A549 (cell line): ENCODE measurements at regions not wholly inside any gene's neighbourhood (a gene's known extent, or its start where the extent isn't known, plus 50 kb on each side); places are given as distances from the start of the nearest gene placed in this dataset.

ENCODE experiments used
- ATAC-seq, 2 experiments: fragments of 200-7000 bp in 1 of 2; fragments of >200 bp in 1 of 2; cut with Nextera tagmentation in 1 of 2; cut with Tn5 transposase in 1 of 2; 3 replicates each; pipeline versions ENCODE4 v1.8.0 to v1.9.1; 2018 to 2020; ENCODE audit warnings: mild to moderate bottlenecking in 1 of 2, moderate library complexity in 1 of 2
- CTCF ChIA-PET: fragments of 300-600 bp; sonication (Branson Sonifier 250); formaldehyde crosslinking; extraction: SDS; loops from one replicate; lab custom pipeline; 2021; ENCODE audit warnings: antibody characterized with exemption, inconsistent platforms; lab: Yijun Ruan, JAX
- POLR2A ChIA-PET: fragments of 350-600 bp; formaldehyde crosslinking; extraction: SDS; loops from one replicate; lab custom pipeline; 2021; ENCODE audit warnings: antibody characterized with exemption, inconsistent platforms; lab: Yijun Ruan, JAX
- DNase-seq, 2 experiments: peaks; one replicate each; pipeline versions ENCODE4 v3.0.0 to v3.0.0-alpha.2; 2011 to 2016; ENCODE audit warnings: low read depth in 1 of 2, low spot score in 1 of 2
- FAIRE-seq: peaks from 2 replicates; lab custom pipeline; 2011; peaks lifted over from hg19 to GRCh38; lab: Jason Lieb, UNC
- H3K27ac ChIP-seq, 2 experiments: fragments of >200 bp; sonication (Bioruptor Twin); formaldehyde crosslinking; 3 replicates each; pipeline ENCODE4 v1.5.1; 2016 to 2017
- H3K4me1 ChIP-seq: fragments of >200 bp; sonication (Bioruptor Twin); formaldehyde crosslinking; 3 replicates; pipeline ENCODE4 v1.6.1; 2016
- H3K4me2 ChIP-seq: fragments of >200 bp; sonication (Bioruptor Twin); formaldehyde crosslinking; 3 replicates; pipeline ENCODE4 v1.6.1; 2016
- H3K4me3 ChIP-seq: fragments of >200 bp; sonication (Bioruptor Twin); formaldehyde crosslinking; 3 replicates; pipeline ENCODE4 v1.5.1; 2016
- H3K9me3 ChIP-seq: fragments of >200 bp; sonication (Bioruptor Twin); formaldehyde crosslinking; 3 replicates; pipeline ENCODE4 v1.6.1; 2016
- BHLHE40 ChIP-seq: IDR thresholded peaks from 2 replicates; pipeline ENCODE4 v1.6.1; 2012; ENCODE audit warnings: low read depth, low read length, inconsistent platforms
- EHF ChIP-seq: fragments of 250-450 bp; sonication (Bioruptor Pico); IDR thresholded peaks from 2 replicates; pipeline ENCODE4 v1.5.0; 2020; ENCODE audit warnings: mild to moderate bottlenecking
- EHMT2 ChIP-seq: fragments of 200-600 bp; sonication (generic); IDR thresholded peaks from 2 replicates; pipeline ENCODE4 v1.6.1; 2016; ENCODE audit warnings: antibody characterized with exemption, low read depth, mild to moderate bottlenecking, moderate library complexity
- FOSB ChIP-seq: fragments of 250-450 bp; sonication (Bioruptor Pico); IDR thresholded peaks from 2 replicates; pipeline ENCODE4 v1.5.0; 2020; ENCODE audit warnings: mild to moderate bottlenecking, moderate library complexity
- FOXS1 ChIP-seq: fragments of 250-450 bp; sonication (Bioruptor Pico); IDR thresholded peaks from 2 replicates; pipeline ENCODE4 v1.5.0; 2020; ENCODE audit warnings: mild to moderate bottlenecking, moderate library complexity
- GATA3 ChIP-seq: IDR thresholded peaks from 2 replicates; pipeline ENCODE4 v1.6.1; 2012; ENCODE audit warnings: borderline replicate concordance
- HDAC2 ChIP-seq: fragments of 200-600 bp; sonication (generic); IDR thresholded peaks from 2 replicates; pipeline ENCODE4 v1.6.1; 2016
- HOXA7 ChIP-seq: fragments of 250-450 bp; sonication (Bioruptor Pico); IDR thresholded peaks from 2 replicates; pipeline ENCODE4 v1.5.0; 2020; ENCODE audit warnings: mild to moderate bottlenecking, moderate library complexity
- HOXB13 ChIP-seq: fragments of 250-450 bp; sonication (Bioruptor Pico); IDR thresholded peaks from 2 replicates; pipeline ENCODE4 v1.5.0; 2020; ENCODE audit warnings: low read depth, mild to moderate bottlenecking, moderate library complexity
- HOXB5 ChIP-seq: fragments of 250-450 bp; sonication (Bioruptor Pico); IDR thresholded peaks from 2 replicates; pipeline ENCODE4 v1.5.0; 2020; ENCODE audit warnings: mild to moderate bottlenecking, moderate library complexity
- MYC ChIP-seq: IDR thresholded peaks from 2 replicates; pipeline ENCODE4 v1.6.1; 2012; ENCODE audit warnings: mild to moderate bottlenecking, inconsistent platforms, low read length, improper control_type of control experiment, borderline replicate concordance
- PHF8 ChIP-seq: fragments of 200-600 bp; sonication (generic); IDR thresholded peaks from 2 replicates; pipeline ENCODE4 v1.6.1; 2016; ENCODE audit warnings: low read depth, mild to moderate bottlenecking, antibody characterized with exemption, moderate library complexity, borderline replicate concordance
- POLR2A ChIP-seq: IDR thresholded peaks from 2 replicates; pipeline ENCODE4 v1.6.1; 2012; ENCODE audit warnings: mild to moderate bottlenecking, low read length
- RARB ChIP-seq: fragments of 250-450 bp; sonication (Bioruptor Pico); IDR thresholded peaks from 2 replicates; pipeline ENCODE4 v1.8.0; 2021; ENCODE audit warnings: mild to moderate bottlenecking, moderate library complexity
- ZC3H11A ChIP-seq: fragments of 450-650 bp; IDR thresholded peaks from 2 replicates; pipeline ENCODE4 v1.6.1; 2014; ENCODE audit warnings: antibody characterized with exemption, mild to moderate bottlenecking
- WGBS: methylation state at CpG from one replicate; pipeline ENCODE4 v1.1.6; 2017; ENCODE audit errors: missing lambda C conversion rate; 5-methylcytosine and 5-hydroxymethylcytosine counted together
- TF ChIP-seq, protein P1 (sequence below): fragments of >200 bp; sonication (Bioruptor Twin); formaldehyde crosslinking; IDR thresholded peaks from 3 replicates; pipeline ENCODE4 v1.5.1; 2016
- TF ChIP-seq, protein P2 (sequence below): fragments of >200 bp; sonication (Bioruptor Twin); formaldehyde crosslinking; IDR thresholded peaks from 3 replicates; pipeline ENCODE4 v1.6.1; 2016
- TF ChIP-seq, protein P3 (sequence below): fragments of 150-350 bp; IDR thresholded peaks from 2 replicates; pipeline ENCODE4 v1.6.1; 2014; ENCODE audit warnings: low read depth, mild to moderate bottlenecking, low read length
- TF ChIP-seq, protein P4 (sequence below): fragments of 450-650 bp; IDR thresholded peaks from 2 replicates; pipeline ENCODE4 v1.6.1; 2014; ENCODE audit warnings: antibody characterized with exemption

DNA sequence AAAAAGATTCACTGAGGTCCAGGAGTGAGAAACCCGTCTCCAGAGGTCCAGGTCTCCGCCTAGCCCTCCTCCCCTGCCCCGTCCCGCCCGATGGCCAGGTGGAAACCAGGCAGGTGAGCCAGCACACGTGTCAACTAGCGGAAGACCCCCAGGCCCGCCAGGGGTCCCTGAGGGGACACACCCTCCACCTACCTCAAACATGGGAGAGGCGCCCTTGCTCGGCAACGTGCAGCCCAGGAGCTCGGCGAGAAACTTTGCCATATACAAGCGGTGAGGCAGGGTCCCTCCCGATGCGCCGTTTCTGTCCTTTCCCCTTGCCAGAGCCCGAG, 330.0 kb downstream of the HNRNPD start:
- Histone ChIP-seq H3K4me2 (peak overlapping the region; percentile 88), H3K9me3 (no peaks in the 10 kb centered on the region), H3K4me1 (peaks cover 3% of the 10 kb centered on the region; the same call in 1 of the 3 replicates), H3K4me3 (peak overlapping the region; percentile 31), H3K27ac (no peak overlapping the region)
- CTCF ChIA-PET, result no interaction called here
- 0% methylated on average over 4 of the region's 18 CpGs for whole genome bisulfite sequencing
- ATAC-seq (no peak), DNase-seq (no peak), FAIRE-seq (no peak)
- POLR2A ChIA-PET, result no interaction called here
- no peak for TF ChIP-seq HOXB13 (CRISPR knock-in tag)
- TF ChIP-seq HOXA7, result no peak
- TF ChIP-seq, protein P1, sequence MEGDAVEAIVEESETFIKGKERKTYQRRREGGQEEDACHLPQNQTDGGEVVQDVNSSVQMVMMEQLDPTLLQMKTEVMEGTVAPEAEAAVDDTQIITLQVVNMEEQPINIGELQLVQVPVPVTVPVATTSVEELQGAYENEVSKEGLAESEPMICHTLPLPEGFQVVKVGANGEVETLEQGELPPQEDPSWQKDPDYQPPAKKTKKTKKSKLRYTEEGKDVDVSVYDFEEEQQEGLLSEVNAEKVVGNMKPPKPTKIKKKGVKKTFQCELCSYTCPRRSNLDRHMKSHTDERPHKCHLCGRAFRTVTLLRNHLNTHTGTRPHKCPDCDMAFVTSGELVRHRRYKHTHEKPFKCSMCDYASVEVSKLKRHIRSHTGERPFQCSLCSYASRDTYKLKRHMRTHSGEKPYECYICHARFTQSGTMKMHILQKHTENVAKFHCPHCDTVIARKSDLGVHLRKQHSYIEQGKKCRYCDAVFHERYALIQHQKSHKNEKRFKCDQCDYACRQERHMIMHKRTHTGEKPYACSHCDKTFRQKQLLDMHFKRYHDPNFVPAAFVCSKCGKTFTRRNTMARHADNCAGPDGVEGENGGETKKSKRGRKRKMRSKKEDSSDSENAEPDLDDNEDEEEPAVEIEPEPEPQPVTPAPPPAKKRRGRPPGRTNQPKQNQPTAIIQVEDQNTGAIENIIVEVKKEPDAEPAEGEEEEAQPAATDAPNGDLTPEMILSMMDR, result no peak
- TF ChIP-seq ZC3H11A, result no peak
- TF ChIP-seq BHLHE40, result no peak
- TF ChIP-seq FOSB (CRISPR knock-in tag), result no peak
- no peak for TF ChIP-seq EHF (CRISPR knock-in tag)
- TF ChIP-seq HDAC2, result no peak
- no peak for TF ChIP-seq PHF8
- TF ChIP-seq, protein P2, sequence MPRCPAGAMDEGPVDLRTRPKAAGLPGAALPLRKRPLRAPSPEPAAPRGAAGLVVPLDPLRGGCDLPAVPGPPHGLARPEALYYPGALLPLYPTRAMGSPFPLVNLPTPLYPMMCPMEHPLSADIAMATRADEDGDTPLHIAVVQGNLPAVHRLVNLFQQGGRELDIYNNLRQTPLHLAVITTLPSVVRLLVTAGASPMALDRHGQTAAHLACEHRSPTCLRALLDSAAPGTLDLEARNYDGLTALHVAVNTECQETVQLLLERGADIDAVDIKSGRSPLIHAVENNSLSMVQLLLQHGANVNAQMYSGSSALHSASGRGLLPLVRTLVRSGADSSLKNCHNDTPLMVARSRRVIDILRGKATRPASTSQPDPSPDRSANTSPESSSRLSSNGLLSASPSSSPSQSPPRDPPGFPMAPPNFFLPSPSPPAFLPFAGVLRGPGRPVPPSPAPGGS, result no peak
- TF ChIP-seq HOXB5 (CRISPR knock-in tag), result no peak
- TF ChIP-seq EHMT2, result no peak

DNA sequence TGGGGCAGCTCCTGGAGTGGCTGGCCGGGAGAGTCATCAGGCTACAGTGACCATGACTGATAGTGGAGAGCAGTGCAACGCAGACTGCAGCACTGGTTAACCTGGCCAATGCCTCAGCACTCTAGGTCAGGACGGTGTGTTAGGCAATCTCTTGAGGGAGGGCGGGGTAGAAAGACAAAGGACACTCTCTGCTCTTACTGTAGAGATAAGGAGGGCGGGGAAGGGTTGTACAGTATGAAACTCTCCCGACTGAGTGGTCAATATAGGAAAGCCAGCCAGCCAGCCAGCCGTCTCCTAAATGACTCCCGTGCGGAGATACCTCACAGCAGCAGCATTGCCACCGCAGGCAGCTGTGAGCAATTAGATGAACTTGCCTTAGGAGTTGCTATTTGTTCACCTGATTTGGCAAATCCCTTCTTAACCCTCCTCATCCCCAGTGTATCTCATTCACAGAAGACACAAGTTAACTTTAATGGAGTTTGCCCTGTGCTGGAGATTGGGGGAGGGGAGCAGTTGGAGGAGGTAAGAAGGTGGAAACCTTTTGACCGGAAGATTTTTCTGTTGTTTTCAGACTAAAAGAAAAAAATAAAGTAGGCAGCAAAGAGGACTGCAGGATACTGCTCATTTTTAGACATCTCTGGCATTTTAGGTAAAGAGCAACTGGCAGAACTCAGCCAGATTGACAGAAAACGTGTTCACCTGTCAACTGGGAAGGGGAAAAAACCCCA, 330.5 kb downstream of the HNRNPD start:
- no peak for DNase-seq

DNA sequence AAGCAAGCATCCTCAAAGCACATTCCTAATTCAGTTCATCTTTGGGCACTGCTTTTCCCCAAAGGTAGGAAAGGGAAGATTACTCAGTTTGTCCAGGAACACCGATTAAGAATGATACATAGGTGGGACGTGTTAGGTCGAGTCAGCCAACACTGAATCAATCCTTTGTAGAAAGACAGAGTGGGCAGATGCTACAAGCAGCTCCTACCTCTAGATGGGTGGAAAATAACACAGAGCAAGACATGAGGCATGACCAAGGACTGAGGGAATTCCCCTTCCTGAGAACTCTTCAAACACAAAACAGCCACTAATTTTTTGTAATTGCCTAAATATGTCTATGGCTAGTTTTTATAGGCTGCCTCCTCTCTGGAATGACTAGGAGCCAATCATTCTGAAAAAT, 331.7 kb downstream of the HNRNPD start:
- ATAC-seq (no peak), DNase-seq (no peak), FAIRE-seq (no peak)
- ChIA-PET POLR2A (no interaction called here), CTCF (interaction anchor here (0.6 kb wide), 1 partner anchor 271 kb away, joined by 3 read pairs; no protein-coding TSS in a partner anchor)
- no peak for TF ChIP-seq MYC
- no peaks in the 10 kb centered on the region for H3K9me3 ChIP-seq
- H3K27ac ChIP-seq, result no peak overlapping the region
- peaks cover 3% of the 10 kb centered on the region; the same call in 1 of the 3 replicates for H3K4me1 ChIP-seq
- H3K4me2 ChIP-seq, result no peak overlapping the region
- H3K4me3 ChIP-seq, result no peak overlapping the region
- WGBS, result 4% methylated on average over 3 of the region's 3 CpGs

More for the DNA sequence above, 330.5 kb downstream of the HNRNPD start:
- Histone ChIP-seq H3K9me3 (no peaks in the 10 kb centered on the region), H3K27ac (no peak overlapping the region), H3K4me1 (peaks cover 3% of the 10 kb centered on the region; the same call in 1 of the 3 replicates), H3K4me3 (no peak overlapping the region; the same call in 2 of the 3 replicates), H3K4me2 (peak overlapping the region; percentile 88; the same call in 2 of the 3 replicates)
- FAIRE-seq (no peak), ATAC-seq (no peak)
- TF ChIP-seq, protein P3, sequence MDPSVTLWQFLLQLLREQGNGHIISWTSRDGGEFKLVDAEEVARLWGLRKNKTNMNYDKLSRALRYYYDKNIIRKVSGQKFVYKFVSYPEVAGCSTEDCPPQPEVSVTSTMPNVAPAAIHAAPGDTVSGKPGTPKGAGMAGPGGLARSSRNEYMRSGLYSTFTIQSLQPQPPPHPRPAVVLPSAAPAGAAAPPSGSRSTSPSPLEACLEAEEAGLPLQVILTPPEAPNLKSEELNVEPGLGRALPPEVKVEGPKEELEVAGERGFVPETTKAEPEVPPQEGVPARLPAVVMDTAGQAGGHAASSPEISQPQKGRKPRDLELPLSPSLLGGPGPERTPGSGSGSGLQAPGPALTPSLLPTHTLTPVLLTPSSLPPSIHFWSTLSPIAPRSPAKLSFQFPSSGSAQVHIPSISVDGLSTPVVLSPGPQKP, result no peak
- TF ChIP-seq HOXB5 (CRISPR knock-in tag) (no peak), POLR2A (no peak), EHMT2 (no peak), RARB (CRISPR knock-in tag) (no peak), FOXS1 (CRISPR knock-in tag) (no peak), FOSB (CRISPR knock-in tag) (no peak), GATA3 (no peak)
- TF ChIP-seq, protein P4, sequence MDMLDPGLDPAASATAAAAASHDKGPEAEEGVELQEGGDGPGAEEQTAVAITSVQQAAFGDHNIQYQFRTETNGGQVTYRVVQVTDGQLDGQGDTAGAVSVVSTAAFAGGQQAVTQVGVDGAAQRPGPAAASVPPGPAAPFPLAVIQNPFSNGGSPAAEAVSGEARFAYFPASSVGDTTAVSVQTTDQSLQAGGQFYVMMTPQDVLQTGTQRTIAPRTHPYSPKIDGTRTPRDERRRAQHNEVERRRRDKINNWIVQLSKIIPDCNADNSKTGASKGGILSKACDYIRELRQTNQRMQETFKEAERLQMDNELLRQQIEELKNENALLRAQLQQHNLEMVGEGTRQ, result no peak
- WGBS, result 3% methylated on average over 11 of the region's 12 CpGs
- CTCF ChIA-PET, result no interaction called here
- POLR2A ChIA-PET, result no interaction called here
